DMS53 treated with DMSO at 0.1 percent for 48 hours (cell line): ENCODE measurements at regions not wholly inside any gene's neighbourhood (a gene's known extent, or its start where the extent isn't known, plus 50 kb on each side); places are given as distances from the start of the nearest gene placed in this dataset.
"Not testable (repeated sequence)": the region's sequence is repeated elsewhere in the genome, so short reads cannot be mapped to it uniquely, and the experiment has no call there.

ENCODE experiments used
- DNase-seq: peaks from one replicate; lab custom pipeline; 2025; ENCODE audit not compliant: unreplicated experiment; lab: John Stamatoyannopoulos, UW

GRCh38 chr2:114252713-114253112 lies 189.7 kb upstream of the DPP10 start:
- no peak for DNase-seq

GRCh38 chr2:114254875-114255274 lies 187.6 kb upstream of the DPP10 start:
- DNase-seq = no peak

- DNase-seq = no peak
These were observed 183.1 kb upstream of the DPP10 start for GRCh38 chr2:114259389-114259788.

- no peak for DNase-seq
These were observed 181.1 kb upstream of the DPP10 start for GRCh38 chr2:114261366-114261765.

GRCh38 chr2:114265261-114265660 lies 177.2 kb upstream of the DPP10 start:
- DNase-seq = no peak

GRCh38 chr2:114274957-114275356 lies 167.5 kb upstream of the DPP10 start:
- DNase-seq = no peak

GRCh38 chr2:114281188-114281587 lies 161.3 kb upstream of the DPP10 start:
- DNase-seq = peak; percentile 8

GRCh38 chr2:114283774-114284173 lies 158.7 kb upstream of the DPP10 start:
- DNase-seq = no peak

GRCh38 chr2:114286438-114286837 lies 156.0 kb upstream of the DPP10 start:
- no peak for DNase-seq

GRCh38 chr2:114293355-114293754 lies 149.1 kb upstream of the DPP10 start:
- no peak for DNase-seq

GRCh38 chr2:114294741-114295140 lies 147.7 kb upstream of the DPP10 start:
- no peak for DNase-seq

- DNase-seq = not testable (repeated sequence)
These were observed 142.1 kb upstream of the DPP10 start for GRCh38 chr2:114300351-114300750.

GRCh38 chr2:114316532-114317300 lies 125.7 kb upstream of the DPP10 start:
- no peak for DNase-seq

- no peak for DNase-seq
These were observed 111.8 kb upstream of the DPP10 start for GRCh38 chr2:114330594-114330993.

- no peak for DNase-seq
These were observed 110.5 kb upstream of the DPP10 start for GRCh38 chr2:114331934-114332333.

GRCh38 chr2:114345246-114345645 lies 97.2 kb upstream of the DPP10 start:
- DNase-seq = no peak

GRCh38 chr2:114346658-114347057 lies 95.8 kb upstream of the DPP10 start:
- no peak for DNase-seq

GRCh38 chr2:114350186-114350725 lies 92.2 kb upstream of the DPP10 start:
- no peak for DNase-seq

GRCh38 chr2:114352988-114353387 lies 89.5 kb upstream of the DPP10 start:
- DNase-seq = no peak

- DNase-seq = no peak
These were observed 88.2 kb upstream of the DPP10 start for GRCh38 chr2:114354199-114354598.

GRCh38 chr2:114368705-114369104 lies 73.7 kb upstream of the DPP10 start:
- peak; percentile 13 for DNase-seq

- not testable (repeated sequence) for DNase-seq
These were observed 70.7 kb upstream of the DPP10 start for GRCh38 chr2:114371721-114372120.

GRCh38 chr2:114373591-114373990 lies 68.8 kb upstream of the DPP10 start:
- no peak for DNase-seq
